Stimulated activated CD8-positive, alpha-beta memory T cell treated with anti-CD3 and anti-CD28 coated beads, Interleukin-15, amount 100 ng/mL, for 48 hours (primary cell): ENCODE measurements at regions not wholly inside any gene's neighbourhood (a gene's known extent, or its start where the extent isn't known, plus 50 kb on each side); places are given as distances from the start of the nearest gene placed in this dataset.
"Not testable (repeated sequence)": the region's sequence is repeated elsewhere in the genome, so short reads cannot be mapped to it uniquely, and the experiment has no call there.

Experiments used
- DNase-seq, 2 donors: peaks; one replicate each; pipeline ENCODE4 v3.0.0-alpha.2; 2020; ENCODE audit warnings: low read depth in 2 of 2

DNA sequence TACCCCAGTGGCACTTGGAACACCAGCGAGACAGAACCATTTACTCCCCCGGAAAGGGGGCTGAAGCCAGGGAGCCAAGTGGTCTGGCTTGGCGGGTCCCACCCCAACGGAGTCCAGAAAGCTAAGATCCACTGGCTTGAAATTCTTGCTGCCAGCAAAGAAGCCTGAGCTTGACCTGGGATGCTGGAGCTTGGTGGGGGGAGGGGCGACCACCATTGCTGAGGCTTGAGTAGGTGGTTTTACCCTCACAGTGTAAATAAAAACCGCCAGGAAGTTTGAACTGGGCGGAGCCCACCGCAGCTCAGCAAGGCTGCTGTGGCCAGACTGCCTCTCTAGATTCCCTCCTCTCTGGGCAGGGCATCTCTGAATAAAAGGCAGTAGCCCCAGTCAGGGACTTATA is 62.8 kb downstream of the RPS24 start:
- DNase-seq: not testable (repeated sequence)

GRCh38 chr10:78102593-78102992 is 68.9 kb downstream of the RPS24 start:
- not testable (repeated sequence) for DNase-seq

- DNase-seq: no peak
These were observed 75.5 kb downstream of the RPS24 start for GRCh38 chr10:78109210-78109609.

DNA sequence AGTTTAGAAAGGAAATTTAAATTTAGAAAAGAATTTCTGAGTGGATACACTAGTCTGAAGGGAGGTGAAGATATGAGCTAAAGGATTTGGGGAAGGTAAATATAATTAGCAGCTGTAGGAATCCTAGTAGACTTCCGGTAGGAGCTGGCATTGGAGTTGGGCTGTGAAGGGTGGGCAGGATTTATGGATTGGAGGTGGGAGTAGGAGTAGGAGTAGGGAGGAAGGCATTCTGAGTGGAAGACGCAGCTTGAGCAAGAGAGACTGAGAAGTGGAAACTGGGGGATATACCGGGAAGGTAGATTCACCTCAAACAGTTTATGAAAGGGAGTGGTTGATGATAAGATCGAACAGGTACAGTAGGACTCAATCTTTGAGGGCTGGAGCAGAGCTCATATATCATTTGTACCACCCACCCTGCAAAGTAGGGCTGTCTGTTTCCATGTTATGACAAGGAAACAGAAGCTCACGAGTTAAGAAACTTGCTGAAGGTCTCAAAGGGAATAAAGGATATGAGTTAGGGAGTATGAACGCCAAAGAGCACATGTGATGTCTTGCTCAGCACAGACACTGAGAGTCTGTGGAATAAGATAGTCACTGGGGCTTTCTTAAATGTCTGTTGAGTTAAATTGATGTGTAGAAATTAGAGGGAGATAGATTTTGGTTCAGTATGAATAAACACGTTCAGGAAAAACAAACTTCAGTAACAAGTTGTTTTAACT is 81.6 kb downstream of the RPS24 start:
- DNase-seq: no peak

DNA sequence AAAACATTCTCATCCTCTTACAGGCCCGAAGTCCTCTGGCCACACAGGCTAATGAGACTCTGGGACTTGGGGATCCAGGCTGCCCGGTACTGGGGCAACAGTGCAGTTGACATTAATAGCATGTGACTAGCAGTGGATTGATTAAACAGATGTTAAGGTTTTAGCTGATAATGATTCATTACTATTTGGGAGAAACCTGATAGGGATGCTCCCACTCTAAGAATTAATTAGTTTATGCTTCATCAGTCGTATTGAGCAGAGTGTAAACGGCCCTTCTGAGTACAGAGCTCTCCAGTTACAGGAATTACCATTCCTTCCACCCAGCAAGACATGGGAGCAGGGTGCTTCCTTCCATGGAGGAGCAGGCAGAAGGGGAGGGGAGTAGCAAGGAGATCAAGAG is 82.7 kb downstream of the RPS24 start:
- DNase-seq: no peak

- no peak for DNase-seq
These were observed 84.9 kb downstream of the RPS24 start for GRCh38 chr10:78118591-78118990.

DNA sequence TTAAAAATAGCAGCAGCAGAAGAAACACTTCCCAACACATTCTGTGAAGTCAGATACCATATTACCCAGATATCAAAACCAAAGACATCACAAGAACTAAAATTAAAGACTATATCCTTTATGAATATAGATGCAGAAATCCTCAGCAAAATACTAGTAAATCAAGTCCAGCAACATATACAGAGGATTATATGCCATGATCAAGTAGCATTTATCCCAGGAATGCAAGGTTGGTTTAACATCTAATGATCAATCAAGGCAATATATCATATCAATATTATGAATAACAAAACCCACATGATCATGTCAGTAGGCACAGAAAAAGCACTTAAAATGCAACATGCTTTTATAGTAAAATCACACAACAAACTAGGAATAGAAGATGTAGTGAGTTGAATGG is 88.1 kb downstream of the RPS24 start:
- no peak for DNase-seq

GRCh38 chr10:78124167-78124566 is 90.5 kb downstream of the RPS24 start:
- no peak for DNase-seq

- no peak for DNase-seq
These were observed 95.5 kb downstream of the RPS24 start for GRCh38 chr10:78129211-78129610.

GRCh38 chr10:78130966-78131710 is 97.5 kb downstream of the RPS24 start:
- no peak for DNase-seq

DNA sequence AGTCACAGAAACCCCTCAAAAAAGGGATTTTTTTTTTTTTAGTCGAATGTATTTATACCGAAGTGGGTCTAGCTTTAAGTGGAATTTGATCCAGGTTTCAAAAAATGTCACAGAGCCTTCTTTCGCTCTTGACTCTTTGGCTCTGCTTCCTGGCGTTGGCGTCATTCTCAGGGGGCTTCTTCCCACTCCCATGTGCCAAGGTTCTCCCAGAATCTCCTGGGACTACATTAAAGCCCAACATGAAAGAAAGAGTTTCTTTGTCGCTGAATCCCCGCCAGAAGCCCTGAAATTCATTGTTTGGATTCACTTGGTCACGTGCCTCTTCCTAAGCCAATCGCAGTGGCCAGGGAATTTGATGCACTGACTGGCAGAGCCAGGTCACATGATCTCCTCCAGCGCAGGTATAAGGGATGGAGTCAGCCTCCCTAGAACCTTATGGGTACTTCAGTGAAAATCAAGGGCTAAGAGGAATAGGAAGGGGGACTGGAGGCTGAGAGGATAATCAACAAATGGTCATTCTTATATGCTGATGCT is 101.2 kb downstream of the RPS24 start:
- no peak for DNase-seq

DNA sequence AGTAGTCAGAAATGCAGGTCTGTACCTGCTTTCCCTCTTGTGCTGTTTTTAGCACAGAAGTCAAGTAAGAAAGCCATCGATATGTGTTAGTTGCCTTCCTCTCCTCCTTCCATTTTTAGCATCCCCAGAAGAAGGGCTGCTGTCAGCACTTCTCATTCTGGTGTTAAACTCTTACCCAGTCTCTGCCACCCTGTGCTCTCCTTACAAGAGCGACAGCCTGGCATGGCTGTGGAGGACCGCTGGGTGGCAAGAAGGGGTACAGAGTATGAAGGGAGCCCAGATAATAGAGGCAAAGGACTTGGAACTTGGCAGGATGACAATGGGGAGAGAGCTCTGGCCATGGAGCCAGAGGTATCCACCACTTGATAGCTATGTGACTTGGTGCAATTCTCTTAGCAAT is 103.5 kb downstream of the RPS24 start:
- DNase-seq: no peak

- DNase-seq: no peak
These were observed 105.7 kb downstream of the RPS24 start for GRCh38 chr10:78139341-78139740.

DNA sequence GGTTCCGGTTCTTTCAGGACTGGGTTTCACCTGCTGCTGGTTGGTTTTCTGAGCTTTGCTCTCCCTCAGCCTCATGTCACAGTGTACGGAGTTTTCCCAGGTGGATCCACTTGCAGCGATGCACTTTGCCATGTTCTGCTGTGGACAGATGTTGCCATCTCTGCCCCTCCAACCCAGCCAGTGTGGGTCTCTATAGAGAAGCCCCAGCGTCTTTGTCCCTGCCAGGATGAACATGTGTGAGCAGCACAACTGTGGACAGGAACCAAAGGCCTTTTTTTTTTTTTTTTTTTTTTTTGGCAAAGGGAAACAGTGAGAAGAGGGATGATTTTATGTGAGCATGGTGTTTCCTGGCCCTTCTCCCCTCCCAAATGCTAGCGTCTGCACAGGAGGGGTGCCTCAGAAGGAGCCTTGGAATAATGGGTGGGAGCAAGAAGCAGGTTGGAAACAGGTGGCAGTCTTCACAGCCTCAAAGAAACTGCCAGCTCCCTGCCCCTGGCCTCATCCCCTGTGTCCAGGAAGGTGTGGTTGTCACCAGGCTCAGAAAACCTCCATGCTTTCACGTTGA is 106.5 kb downstream of the RPS24 start:
- no peak for DNase-seq

DNA sequence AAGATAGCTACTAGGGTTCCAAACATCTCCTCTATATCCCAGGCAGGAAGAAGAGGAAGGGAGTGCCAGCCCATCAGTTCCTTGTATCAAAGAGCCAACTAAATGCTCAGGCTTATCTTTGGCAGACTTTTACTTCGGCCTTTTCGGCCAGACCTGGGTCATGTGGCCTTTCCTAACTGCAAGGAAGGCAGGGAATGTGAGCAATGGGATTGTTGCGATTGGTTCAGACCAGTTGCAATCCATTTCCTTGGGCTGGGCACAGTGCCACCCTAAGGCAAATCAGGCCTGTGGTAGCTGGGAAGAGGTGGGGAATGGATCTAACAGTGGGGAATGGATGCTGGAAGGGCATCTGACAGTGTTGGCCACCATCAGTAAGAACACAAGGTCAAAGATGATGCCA is 109.9 kb downstream of the RPS24 start:
- no peak for DNase-seq

DNA sequence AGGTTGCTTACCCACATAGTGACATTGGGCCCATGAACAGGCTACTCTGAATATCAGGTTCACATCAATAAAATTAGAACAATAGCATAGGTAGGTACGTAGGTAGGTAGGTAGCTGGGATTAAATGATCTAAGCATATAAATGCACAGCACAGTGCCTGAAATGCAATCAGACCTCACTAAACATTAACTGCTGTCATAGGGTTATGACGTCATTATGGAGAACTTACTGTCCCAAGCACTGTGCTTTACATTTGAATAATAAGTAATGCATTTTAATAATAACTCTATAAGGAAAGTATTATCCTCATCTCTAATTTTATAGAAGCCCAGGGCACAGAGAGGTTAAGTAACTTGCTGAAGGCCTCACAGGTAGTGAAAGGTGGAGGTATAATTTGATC is 112.5 kb downstream of the RPS24 start:
- no peak for DNase-seq

DNA sequence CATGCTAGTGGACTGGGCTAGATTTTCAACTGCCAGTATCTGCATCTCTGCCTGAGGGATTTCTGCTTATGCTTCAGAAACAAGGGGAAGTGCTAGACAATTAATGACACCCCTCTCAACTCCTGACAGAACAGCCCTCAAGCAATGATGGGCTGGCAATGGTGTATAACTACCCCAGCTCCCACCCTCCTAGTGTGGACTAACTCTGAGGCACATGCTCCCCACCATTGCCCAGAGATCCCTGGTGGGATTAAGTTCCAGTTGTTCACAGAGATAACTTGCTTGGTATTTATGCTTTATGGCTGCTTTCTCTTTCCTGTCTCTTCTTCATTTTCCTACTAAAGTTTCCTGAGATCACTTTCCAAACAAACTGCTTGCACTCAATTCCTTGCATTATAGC is 113.5 kb downstream of the RPS24 start:
- DNase-seq: no peak

DNA sequence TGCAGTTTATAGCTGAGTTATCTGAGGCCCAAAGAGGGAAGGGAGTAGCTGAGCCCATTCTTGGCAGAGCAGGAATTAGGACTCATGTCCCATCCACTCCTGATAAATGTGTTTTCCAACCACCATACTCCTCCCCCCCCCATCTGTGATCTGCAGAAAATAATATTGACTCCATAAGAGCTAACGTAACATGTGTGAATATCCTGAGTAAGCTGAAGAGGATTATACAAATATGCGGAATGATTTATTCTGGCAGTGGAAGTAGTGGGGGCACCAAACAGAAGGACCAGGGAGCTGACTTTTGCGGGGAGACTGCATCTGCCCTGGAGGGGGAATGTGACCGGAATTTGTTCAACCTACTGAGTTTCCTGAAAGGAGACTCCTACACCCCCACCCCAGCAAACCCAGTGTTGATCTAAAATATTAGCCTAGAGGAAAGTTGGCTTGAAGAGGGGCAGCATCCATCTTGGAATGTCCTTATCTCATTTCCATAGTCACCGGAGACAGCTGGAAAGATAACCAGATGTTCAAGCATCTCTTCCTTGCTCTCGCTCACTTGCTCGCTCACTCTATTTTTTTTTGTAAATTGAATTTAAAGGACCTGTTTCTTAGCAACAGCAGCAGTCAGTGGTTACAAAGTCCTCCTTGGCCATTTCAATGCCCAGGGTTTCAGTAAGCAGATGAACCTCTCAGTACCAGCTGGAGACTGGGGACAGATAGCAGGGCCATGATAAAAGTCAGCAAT is 114.7 kb downstream of the RPS24 start:
- DNase-seq: no peak

DNA sequence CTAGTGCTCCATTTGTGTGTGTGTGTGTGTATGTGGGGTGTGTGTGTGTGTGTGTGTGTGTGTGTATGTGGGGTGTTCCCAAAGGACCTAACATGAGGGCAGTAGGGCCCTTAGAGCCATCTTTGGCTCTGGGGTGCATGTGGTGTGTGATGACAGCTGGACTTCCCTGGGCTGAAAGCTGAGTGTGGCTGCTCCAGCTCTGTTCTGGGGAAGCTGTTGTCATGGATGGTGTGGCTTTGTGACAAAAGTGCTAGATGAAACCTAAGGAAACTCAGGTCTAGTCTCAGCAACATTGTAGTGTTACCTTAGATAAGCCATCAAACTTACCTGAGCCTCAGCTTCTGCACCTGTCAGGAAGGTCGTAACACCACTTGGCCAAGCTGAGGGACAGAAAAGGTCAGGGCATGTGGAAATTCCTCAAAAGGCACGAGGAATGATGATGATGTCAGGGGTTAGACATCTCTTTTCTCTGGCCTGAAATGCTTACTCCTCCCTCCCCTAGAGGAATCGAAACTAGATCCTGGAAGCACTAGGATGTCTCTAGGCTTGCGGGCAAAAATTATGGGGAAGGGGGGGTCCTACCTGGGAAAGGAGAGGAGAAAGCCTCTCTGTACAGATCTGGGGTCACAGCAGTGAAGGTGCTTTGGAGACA is 115.4 kb downstream of the RPS24 start:
- no peak for DNase-seq

DNA sequence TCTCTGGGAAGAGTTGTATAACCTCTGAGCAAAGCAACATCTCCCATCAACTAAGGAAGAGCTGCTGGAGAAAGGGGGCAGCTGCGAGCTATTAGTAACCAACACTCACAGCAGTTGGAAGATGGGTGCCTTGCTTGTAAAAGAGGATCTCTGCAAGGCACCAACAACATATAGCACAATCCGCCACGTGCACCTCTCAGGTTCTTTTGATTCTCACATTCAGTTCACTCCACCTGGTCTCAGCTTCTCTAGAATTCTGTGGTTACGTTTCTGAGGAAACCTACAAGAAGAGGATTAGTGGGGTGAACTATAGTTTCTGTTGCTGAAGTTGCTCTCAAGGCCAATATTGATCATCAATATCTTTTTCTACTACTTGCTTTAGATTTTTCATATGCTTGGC is 117.1 kb downstream of the RPS24 start:
- no peak for DNase-seq

DNA sequence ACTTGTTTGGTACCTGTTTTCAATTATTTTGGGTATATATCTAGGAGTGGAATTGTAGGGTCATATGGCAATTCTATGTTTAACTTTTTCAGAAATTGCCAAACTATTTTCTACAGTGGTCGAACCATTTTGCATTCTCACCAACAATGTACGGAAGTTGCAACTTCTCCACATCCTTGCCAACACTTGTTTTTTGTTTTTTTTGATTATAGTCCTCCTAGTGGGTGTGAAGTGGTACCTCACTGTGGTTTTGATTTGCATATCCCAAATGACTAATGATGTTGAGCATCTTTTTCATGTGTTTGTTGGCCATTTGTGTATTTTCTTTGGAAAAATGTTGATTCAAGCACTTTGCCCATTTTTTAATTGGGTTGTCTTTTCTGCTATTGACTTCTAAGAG is 122.1 kb downstream of the RPS24 start:
- DNase-seq: no peak

DNA sequence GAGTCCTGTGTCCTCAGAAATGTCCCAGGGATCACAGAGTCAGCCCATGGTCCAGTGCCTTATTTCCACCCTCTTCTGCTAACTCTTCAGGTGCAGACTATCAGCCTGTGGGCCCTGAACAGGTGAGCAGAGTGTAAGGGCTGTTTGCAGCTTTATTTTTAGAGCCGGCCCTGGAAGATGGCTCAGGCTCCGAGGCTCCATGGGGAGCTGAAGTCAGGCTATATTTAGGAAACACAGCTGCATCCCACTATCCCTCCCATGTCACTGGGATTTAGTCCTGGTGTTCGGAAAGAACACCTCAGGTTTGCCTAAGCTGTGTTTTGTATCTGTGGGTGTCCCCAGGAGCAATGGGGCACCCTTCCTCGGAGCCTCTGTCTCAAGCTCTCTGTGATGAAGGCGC is 126.9 kb downstream of the RPS24 start:
- DNase-seq: no peak
